Suprapubic skin (tissue), 3 donors: ENCODE measurements at regions not wholly inside any gene's neighbourhood (a gene's known extent, or its start where the extent isn't known, plus 50 kb on each side); places are given as distances from the start of the nearest gene placed in this dataset.

ENCODE experiments used
- EP300 ChIP-seq: sonication (generic); formaldehyde crosslinking; IDR thresholded peaks from one replicate; pipeline ENCODE4 v1.6.1; 2017; ENCODE audit warnings: antibody characterized with exemption
- POLR2A ChIP-seq, 2 donors: fragments of 450-650 bp; IDR thresholded peaks; one replicate each; pipeline ENCODE4 v1.6.1; 2017; ENCODE audit warnings: antibody characterized with exemption in 2 of 2, mild to moderate bottlenecking in 2 of 2, moderate library complexity in 2 of 2
- TF ChIP-seq, protein P1 (sequence below), 2 donors: fragments of 200-600 bp in 1 of 2; fragments of 450-650 bp in 1 of 2; sonication (generic) in 1 of 2; IDR thresholded peaks; one replicate each; pipeline ENCODE4 v1.5.1; 2016 to 2019; ENCODE audit warnings: antibody characterized with exemption in 2 of 2, mild to moderate bottlenecking in 1 of 2, moderate library complexity in 1 of 2

DNA sequence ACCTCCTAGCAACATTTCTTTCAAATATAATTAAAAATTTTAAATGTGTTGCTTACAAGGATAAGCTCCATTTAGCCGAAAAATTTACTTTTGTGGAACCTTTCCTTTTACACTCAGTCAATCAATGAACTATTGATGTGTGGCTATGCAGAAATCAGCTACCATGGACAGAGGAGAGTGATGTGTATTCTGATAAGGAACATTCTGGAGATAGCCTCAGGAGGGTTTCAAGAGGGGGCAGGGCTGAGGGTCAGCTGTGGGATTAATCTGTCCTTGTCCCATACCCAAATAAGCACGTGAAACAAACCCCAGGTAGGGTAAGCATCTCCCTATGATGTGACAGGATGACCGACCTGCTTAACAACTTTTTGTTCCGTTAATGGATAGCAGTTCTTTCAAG lies 192.6 kb upstream of the PROK2 start:
- TF ChIP-seq, protein P1, sequence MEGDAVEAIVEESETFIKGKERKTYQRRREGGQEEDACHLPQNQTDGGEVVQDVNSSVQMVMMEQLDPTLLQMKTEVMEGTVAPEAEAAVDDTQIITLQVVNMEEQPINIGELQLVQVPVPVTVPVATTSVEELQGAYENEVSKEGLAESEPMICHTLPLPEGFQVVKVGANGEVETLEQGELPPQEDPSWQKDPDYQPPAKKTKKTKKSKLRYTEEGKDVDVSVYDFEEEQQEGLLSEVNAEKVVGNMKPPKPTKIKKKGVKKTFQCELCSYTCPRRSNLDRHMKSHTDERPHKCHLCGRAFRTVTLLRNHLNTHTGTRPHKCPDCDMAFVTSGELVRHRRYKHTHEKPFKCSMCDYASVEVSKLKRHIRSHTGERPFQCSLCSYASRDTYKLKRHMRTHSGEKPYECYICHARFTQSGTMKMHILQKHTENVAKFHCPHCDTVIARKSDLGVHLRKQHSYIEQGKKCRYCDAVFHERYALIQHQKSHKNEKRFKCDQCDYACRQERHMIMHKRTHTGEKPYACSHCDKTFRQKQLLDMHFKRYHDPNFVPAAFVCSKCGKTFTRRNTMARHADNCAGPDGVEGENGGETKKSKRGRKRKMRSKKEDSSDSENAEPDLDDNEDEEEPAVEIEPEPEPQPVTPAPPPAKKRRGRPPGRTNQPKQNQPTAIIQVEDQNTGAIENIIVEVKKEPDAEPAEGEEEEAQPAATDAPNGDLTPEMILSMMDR (IDR thresholded peaks at IDR 0.05), result no peak
- TF ChIP-seq POLR2A (IDR thresholded peaks at IDR 0.05), result no peak
- no peak for TF ChIP-seq EP300
